Ovary (tissue), 1 donor: ENCODE measurements at regions not wholly inside any gene's neighbourhood (a gene's known extent, or its start where the extent isn't known, plus 50 kb on each side); places are given as distances from the start of the nearest gene placed in this dataset.

Source experiments
- EP300 ChIP-seq: sonication (generic); formaldehyde crosslinking; IDR thresholded peaks from one replicate; pipeline ENCODE4 v1.6.1; 2017; ENCODE audit warnings: antibody characterized with exemption
- POLR2A ChIP-seq: fragments of 450-650 bp; IDR thresholded peaks from one replicate; pipeline ENCODE4 v1.6.1; 2017; ENCODE audit warnings: antibody characterized with exemption, mild to moderate bottlenecking, moderate library complexity

DNA sequence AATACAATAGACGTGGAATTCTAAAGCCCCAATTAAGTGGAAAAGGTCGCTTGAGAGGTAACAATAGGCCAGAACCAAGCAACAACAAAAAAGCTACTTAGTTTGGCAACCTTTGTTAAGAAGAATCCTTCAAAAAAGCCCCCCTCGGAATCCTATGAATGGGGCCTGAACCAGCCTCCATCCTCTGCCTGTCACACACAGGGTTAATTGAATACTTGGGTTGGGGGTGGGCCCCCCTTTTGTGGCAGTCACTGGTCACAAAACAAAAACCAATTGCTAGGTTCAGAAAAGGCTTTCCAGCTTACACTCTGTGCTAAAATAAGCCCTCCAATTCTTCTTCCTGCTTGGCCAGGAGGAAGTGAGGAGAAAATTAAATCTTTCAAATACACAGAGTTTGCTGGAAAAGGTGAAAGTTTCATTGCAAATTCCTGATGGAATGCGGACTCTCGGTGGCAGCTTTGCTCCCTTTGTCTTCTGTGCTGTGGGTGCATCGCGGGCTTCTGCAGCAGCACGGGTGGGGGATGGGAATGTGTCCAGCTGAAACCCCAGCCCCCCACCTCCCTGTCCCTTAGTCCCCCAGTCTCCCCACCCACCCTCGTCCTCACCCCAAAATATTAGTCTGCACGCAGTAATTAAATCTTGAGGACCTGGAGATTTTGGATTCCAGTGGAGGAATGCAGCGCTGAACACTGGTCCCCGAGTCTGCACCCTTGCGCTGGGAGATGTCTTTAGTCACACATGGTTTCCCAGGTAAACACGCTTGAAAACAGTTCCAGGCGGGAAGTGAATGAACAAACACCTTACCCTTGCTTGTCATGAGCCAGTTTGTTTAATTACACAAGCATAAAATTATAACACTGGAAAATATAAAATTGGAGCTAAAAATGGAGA is 254.3 kb downstream of the SOX11 start:
- TF ChIP-seq EP300 = no peak
- no peak for TF ChIP-seq POLR2A
